Panc1 (cell line): ENCODE measurements at regions not wholly inside any gene's neighbourhood (a gene's known extent, or its start where the extent isn't known, plus 50 kb on each side); places are given as distances from the start of the nearest gene placed in this dataset.

Source experiments
- ATAC-seq: fragments of 200-7000 bp; cut with Tn5 transposase; 2 replicates; pipeline ENCODE4 v1.9.1; 2020; ENCODE audit warnings: mild to moderate bottlenecking, moderate library complexity
- BruUV-seq: library from RNA; stranded (reverse); fragments of 400-500 nt; replicated peaks from 2 replicates; lab custom pipeline; 2021; lab: Mats Ljungman, UMichigan
- CTCF ChIA-PET: fragments of 300-600 bp; sonication (Branson Sonifier 250); formaldehyde crosslinking; loops from one replicate; lab custom pipeline; 2022; ENCODE audit warnings: antibody characterized with exemption; lab: Charles Lee
- POLR2A ChIA-PET: fragments of 300-600 bp; sonication (Branson Sonifier 250); formaldehyde crosslinking; loops from one replicate; lab custom pipeline; 2022; ENCODE audit warnings: antibody characterized with exemption; lab: Charles Lee
- DNase-seq: peaks from one replicate; pipeline ENCODE4 v3.0.0-alpha.2; 2010; ENCODE audit warnings: low read depth, low spot score
- H3K27ac ChIP-seq: 2 replicates; pipeline ENCODE4 v1.5.1; 2011; ENCODE audit warnings: mild to moderate bottlenecking, low read length, inconsistent platforms
- H3K27me3 ChIP-seq: fragments of 200-500 bp; sonication (Bioruptor generic); 2 replicates; pipeline ENCODE4 v1.6.0; 2014; ENCODE audit warnings: low read length, inconsistent platforms; ENCODE audit not compliant: control insufficient read depth, insufficient read depth
- H3K36me3 ChIP-seq: fragments of 200-500 bp; sonication (Bioruptor generic); 2 replicates; pipeline ENCODE4 v1.5.1; 2014; ENCODE audit warnings: inconsistent platforms, mild to moderate bottlenecking, low read length, moderate library complexity; ENCODE audit not compliant: control insufficient read depth, insufficient read depth
- H3K4me1 ChIP-seq: 2 replicates; pipeline ENCODE4 v1.5.1; 2011; ENCODE audit warnings: inconsistent platforms, mild to moderate bottlenecking, low read length, moderate library complexity; ENCODE audit not compliant: control insufficient read depth, insufficient read depth
- H3K4me3 ChIP-seq, 2 experiments: 2 replicates each; pipeline ENCODE4 v1.5.1; 2011 to 2012; ENCODE audit warnings: low read depth in 2 of 2, low read length in 2 of 2, mild to moderate bottlenecking in 2 of 2, inconsistent platforms in 1 of 2, moderate library complexity in 1 of 2
- H3K9me3 ChIP-seq: fragments of 200-500 bp; sonication (Bioruptor generic); 2 replicates; pipeline ENCODE4 v1.5.1; 2014; ENCODE audit warnings: low read depth, mild to moderate bottlenecking, inconsistent platforms, low read length, moderate library complexity; ENCODE audit not compliant: control insufficient read depth, insufficient read depth
- CTCF ChIP-seq: fragments of 450-650 bp; IDR thresholded peaks from 2 replicates; pipeline ENCODE4 v1.5.1; 2017; ENCODE audit warnings: mild to moderate bottlenecking
- POLR2AphosphoS5 ChIP-seq: IDR thresholded peaks from 2 replicates; pipeline ENCODE4 v1.6.1; 2012; ENCODE audit warnings: mild to moderate bottlenecking, low read depth, low read length, moderate library complexity
- REST ChIP-seq, 2 experiments: IDR thresholded peaks; 2 replicates each; pipeline ENCODE4 v1.6.1; 2011 to 2012; ENCODE audit warnings: low read depth in 2 of 2, control low read depth in 1 of 2, low read length in 1 of 2, mild to moderate bottlenecking in 1 of 2, moderate library complexity in 1 of 2; ENCODE audit not compliant: insufficient read depth in 1 of 2
- SIN3A ChIP-seq: IDR thresholded peaks from 2 replicates; pipeline ENCODE4 v1.6.1; 2012; ENCODE audit warnings: low read depth, mild to moderate bottlenecking, low read length, moderate library complexity, borderline replicate concordance; ENCODE audit not compliant: insufficient read depth
- TCF7L2 ChIP-seq: IDR thresholded peaks from 2 replicates; pipeline ENCODE4 v1.6.1; 2011; ENCODE audit warnings: mild to moderate bottlenecking, low read depth, low read length, inconsistent platforms
- in situ Hi-C: cut with HindIII; loops from 2 replicates; pipeline ENCODE4 v1.10.0; 2016; ENCODE audit warnings: low sequenced_read_pairs, low pct_unique_long_range_greater_than_20kb
- intact Hi-C: fragments of 100-400 bp; cut with micrococcal nuclease; formaldehyde crosslinking; loops from one replicate; pipeline ENCODE4 v1.10.0; 2022; ENCODE audit not compliant: unreplicated experiment

DNA sequence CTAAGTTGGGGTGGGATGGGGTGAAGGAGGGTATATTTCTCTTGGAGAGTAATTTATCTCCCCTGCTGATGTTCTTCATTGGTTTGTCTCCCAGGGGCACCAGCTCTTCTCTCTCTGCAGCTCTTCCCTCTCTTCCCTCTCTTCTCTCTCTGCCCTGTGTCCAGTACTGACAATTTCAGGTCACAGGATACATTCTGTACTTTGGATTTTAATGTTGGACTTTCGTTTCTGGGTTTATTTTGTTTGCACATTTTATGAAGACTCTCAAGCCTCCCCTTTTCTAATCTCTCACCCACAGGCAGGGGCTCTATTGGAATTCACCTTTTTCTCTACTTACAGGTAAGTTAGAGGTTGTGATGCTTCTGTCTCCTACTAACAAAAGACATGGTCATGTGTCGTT, 165.5 kb downstream of the CPEB2 start:
- Histone ChIP-seq H3K27me3 (no peaks in the 10 kb centered on the region), H3K4me1 (no peaks in the 10 kb centered on the region), H3K9me3 (no peaks in the 10 kb centered on the region), H3K4me3 (no peak overlapping the region), H3K36me3 (no peaks in the 10 kb centered on the region), H3K27ac (no peak overlapping the region)
- intact Hi-C loops (no loop called here), in situ Hi-C loops (no loop called here)
- ATAC-seq (no peak), DNase-seq (no peak)
- POLR2A ChIA-PET, result no interaction called here
- no peak for TF ChIP-seq REST (IDR thresholded peaks at IDR 0.05; ENCODE audit: insufficient read depth in 1 of 2, low read depth in 2 of 2, low read length in 1 of 2)
- TF ChIP-seq SIN3A, result no peak
- TF ChIP-seq POLR2AphosphoS5, result no peak
- no peak for TF ChIP-seq CTCF
- TF ChIP-seq TCF7L2, result no peak
- CTCF ChIA-PET, result no interaction called here
- no TSS peak for BruUV-seq

GRCh38 chr4:15168759-15169158, 166.5 kb downstream of the CPEB2 start:
- Histone ChIP-seq H3K4me1 (no peaks in the 10 kb centered on the region), H3K27ac (no peak overlapping the region), H3K4me3 (no peak overlapping the region), H3K9me3 (no peaks in the 10 kb centered on the region), H3K27me3 (no peaks in the 10 kb centered on the region), H3K36me3 (no peaks in the 10 kb centered on the region)
- intact Hi-C loops, result no loop called here
- POLR2A ChIA-PET, result no interaction called here
- no peak for TF ChIP-seq SIN3A
- TF ChIP-seq REST (IDR thresholded peaks at IDR 0.05; ENCODE audit: insufficient read depth in 1 of 2, low read depth in 2 of 2, low read length in 1 of 2), result no peak
- no peak for TF ChIP-seq TCF7L2
- TF ChIP-seq CTCF, result no peak
- no peak for TF ChIP-seq POLR2AphosphoS5
- in situ Hi-C loops, result no loop called here
- CTCF ChIA-PET, result no interaction called here
- no peak for DNase-seq
- no TSS peak for BruUV-seq
- ATAC-seq, result no peak
